ENCODE measurements at regions not wholly inside any gene's neighbourhood (a gene's known extent, or its start where the extent isn't known, plus 50 kb on each side); places are given as distances from the start of the nearest gene placed in this dataset.

DNA sequence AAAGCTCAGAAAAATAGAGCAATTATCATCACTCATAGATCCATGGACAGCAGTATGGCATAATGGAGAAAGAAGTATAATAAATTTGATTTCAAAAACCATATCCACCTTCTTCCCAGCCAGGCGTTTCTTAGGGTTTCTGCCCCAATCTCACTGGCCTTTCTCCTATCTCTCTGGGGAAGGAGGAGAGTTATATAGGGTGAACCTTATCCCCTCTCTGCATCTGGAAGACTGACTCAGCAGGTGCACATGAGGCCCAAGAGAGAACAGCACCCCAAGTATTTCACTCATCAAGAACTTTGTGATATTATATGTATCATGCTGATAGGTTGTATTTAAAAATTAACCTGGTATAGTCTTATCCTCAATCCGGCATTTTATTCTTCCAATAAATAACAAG lies 318.8 kb upstream of the RASGEF1B start:
- TF ChIP-seq CTCF (IDR thresholded peaks at IDR 0.05; ENCODE audit: low read depth, low read length, poor library complexity, severe bottlenecking) (no peak), EZH2phosphoT487 (IDR thresholded peaks at IDR 0.05; ENCODE audit: borderline replicate concordance, low read length) (no peak)

Measured in DOHH2 (cell line).